ENCODE measurements at regions not wholly inside any gene's neighbourhood (a gene's known extent, or its start where the extent isn't known, plus 50 kb on each side); places are given as distances from the start of the nearest gene placed in this dataset.

DNA sequence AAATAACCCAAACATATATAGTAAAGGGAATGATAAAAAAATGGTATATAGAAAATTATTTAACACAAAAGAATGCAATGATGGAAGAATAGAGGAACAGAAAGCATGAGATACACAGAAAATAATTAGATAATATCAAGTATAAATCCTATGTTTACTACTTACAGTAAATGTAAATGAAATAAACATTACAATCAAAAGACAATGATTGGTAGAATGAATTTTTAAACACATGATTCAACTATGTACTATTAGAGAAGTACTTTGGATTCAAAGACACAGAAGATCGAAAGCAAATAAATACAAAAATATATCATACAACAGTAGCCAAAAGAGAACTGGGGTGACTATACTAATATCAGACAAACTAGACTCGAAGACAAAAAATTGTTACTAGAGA lies 97.6 kb upstream of the PARD3B start:
- Histone ChIP-seq H3K36me3 (ENCODE audit: insufficient read depth, insufficient read length, low read length) (no peaks in the 10 kb centered on the region), H3K9ac (ENCODE audit: insufficient read length, low read depth) (no peak overlapping the region), H3K9me3 (ENCODE audit: insufficient read depth, low read length) (no peaks in the 10 kb centered on the region), H3K4me3 (ENCODE audit: insufficient read length, low read depth) (no peak overlapping the region), H3K4me1 (ENCODE audit: insufficient read depth, insufficient read length) (no peaks in the 10 kb centered on the region), H3K27me3 (ENCODE audit: insufficient read depth, insufficient read length) (no peaks in the 10 kb centered on the region)
- no peak for DNase-seq (ENCODE audit: low read depth, low spot score)
- TF ChIP-seq ZNF274 (IDR thresholded peaks at IDR 0.05; ENCODE audit: low read depth, low read length) (no peak), SUZ12 (IDR thresholded peaks at IDR 0.05; ENCODE audit: extremely low read depth, insufficient read depth, insufficient read length) (no peak), YY1 (IDR thresholded peaks at IDR 0.05; ENCODE audit: insufficient read depth, insufficient read length) (no peak)

DNA sequence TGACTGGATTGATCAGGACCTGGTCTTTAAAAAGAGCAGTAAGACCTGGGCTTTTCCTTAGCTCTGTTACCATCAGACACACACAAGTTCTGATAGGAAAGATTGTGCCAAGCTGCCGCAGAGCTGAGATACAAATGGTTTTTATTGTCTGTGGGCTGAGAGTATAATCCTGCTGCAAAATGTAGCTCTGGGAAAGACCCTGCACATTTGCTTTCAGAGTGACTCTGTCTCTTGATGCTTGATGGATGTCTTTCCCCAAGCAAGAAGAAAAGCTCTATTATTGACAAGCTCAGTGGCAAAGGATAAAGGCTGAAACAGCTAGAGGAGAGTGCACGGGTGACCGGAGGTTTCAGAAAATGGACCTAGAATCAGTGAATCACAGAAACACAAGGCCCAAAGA lies 95.3 kb upstream of the PARD3B start:
- no peak for DNase-seq (ENCODE audit: low read depth, low spot score)
- H3K9ac ChIP-seq (ENCODE audit: insufficient read length, low read depth), result no peak overlapping the region
- no peak overlapping the region for H3K4me3 ChIP-seq (ENCODE audit: insufficient read length, low read depth)
- H3K9me3 ChIP-seq (ENCODE audit: insufficient read depth, low read length), result no peaks in the 10 kb centered on the region
- H3K27me3 ChIP-seq (ENCODE audit: insufficient read depth, insufficient read length), result no peaks in the 10 kb centered on the region
- H3K4me1 ChIP-seq (ENCODE audit: insufficient read depth, insufficient read length), result no peaks in the 10 kb centered on the region
- TF ChIP-seq YY1 (IDR thresholded peaks at IDR 0.05; ENCODE audit: insufficient read depth, insufficient read length), result no peak
- no peak for TF ChIP-seq SUZ12 (IDR thresholded peaks at IDR 0.05; ENCODE audit: extremely low read depth, insufficient read depth, insufficient read length)
- no peak for TF ChIP-seq ZNF274 (IDR thresholded peaks at IDR 0.05; ENCODE audit: low read depth, low read length)
- no peaks in the 10 kb centered on the region for H3K36me3 ChIP-seq (ENCODE audit: insufficient read depth, insufficient read length, low read length)

DNA sequence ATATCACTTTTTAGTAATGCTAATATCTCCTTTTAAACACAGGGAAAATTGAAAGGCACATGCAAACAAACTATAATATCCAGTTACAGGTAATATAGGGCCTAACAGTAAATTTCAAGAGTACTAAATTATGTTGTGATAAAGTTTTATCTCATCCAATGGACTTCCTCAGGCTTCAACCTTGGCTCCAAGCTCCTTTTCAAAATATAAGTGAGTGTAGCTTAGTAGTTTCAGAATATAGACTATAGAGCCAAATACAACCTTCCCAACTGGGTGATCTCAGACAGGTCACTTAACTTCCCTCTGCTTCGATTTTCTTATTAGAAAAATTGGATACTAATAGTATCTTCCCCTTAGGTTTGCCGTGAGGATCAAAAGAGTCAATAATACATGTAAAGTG lies 93.5 kb upstream of the PARD3B start:
- no peak overlapping the region for H3K4me3 ChIP-seq (ENCODE audit: insufficient read length, low read depth)
- no peak overlapping the region for H3K9ac ChIP-seq (ENCODE audit: insufficient read length, low read depth)
- TF ChIP-seq YY1 (IDR thresholded peaks at IDR 0.05; ENCODE audit: insufficient read depth, insufficient read length) (no peak), SUZ12 (IDR thresholded peaks at IDR 0.05; ENCODE audit: extremely low read depth, insufficient read depth, insufficient read length) (no peak), ZNF274 (IDR thresholded peaks at IDR 0.05; ENCODE audit: low read depth, low read length) (no peak)
- no peaks in the 10 kb centered on the region for H3K9me3 ChIP-seq (ENCODE audit: insufficient read depth, low read length)
- H3K4me1 ChIP-seq (ENCODE audit: insufficient read depth, insufficient read length), result no peaks in the 10 kb centered on the region
- no peaks in the 10 kb centered on the region for H3K27me3 ChIP-seq (ENCODE audit: insufficient read depth, insufficient read length)
- no peaks in the 10 kb centered on the region for H3K36me3 ChIP-seq (ENCODE audit: insufficient read depth, insufficient read length, low read length)
- no peak for DNase-seq (ENCODE audit: low read depth, low spot score)

DNA sequence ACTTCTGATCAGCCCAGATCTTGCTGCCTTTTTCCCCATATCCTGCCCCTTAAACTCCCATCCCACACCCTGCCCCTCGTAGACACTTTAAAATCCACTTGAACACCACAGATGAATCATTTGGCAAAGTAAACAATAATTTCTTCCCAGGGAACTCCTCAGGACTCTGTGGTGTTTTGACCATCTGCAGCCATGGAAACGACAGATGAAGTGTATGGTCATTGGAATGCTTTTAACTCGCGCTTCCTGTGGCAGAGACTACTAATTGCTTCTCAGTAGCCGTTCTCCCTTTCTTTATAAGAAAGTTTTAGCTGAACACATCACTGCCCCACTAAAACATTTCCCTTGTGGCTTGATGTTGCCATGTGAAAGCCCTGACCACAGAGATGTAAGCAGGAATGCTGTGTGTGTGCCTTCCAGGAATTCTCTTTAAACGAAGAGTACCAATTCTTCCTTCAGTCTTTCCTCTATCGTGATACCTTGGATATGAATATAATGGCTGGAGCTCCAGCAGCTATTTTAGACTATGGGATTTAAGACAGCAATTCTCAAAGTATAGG lies 92.7 kb upstream of the PARD3B start:
- Histone ChIP-seq H3K27me3 (ENCODE audit: insufficient read depth, insufficient read length) (no peaks in the 10 kb centered on the region), H3K9ac (ENCODE audit: insufficient read length, low read depth) (no peak overlapping the region), H3K36me3 (ENCODE audit: insufficient read depth, insufficient read length, low read length) (no peaks in the 10 kb centered on the region), H3K4me3 (ENCODE audit: insufficient read length, low read depth) (no peak overlapping the region), H3K9me3 (ENCODE audit: insufficient read depth, low read length) (no peaks in the 10 kb centered on the region), H3K4me1 (ENCODE audit: insufficient read depth, insufficient read length) (no peaks in the 10 kb centered on the region)
- DNase-seq (ENCODE audit: low read depth, low spot score), result peak; percentile 52
- TF ChIP-seq SUZ12 (IDR thresholded peaks at IDR 0.05; ENCODE audit: extremely low read depth, insufficient read depth, insufficient read length), result no peak
- TF ChIP-seq ZNF274 (IDR thresholded peaks at IDR 0.05; ENCODE audit: low read depth, low read length), result no peak
- TF ChIP-seq YY1 (IDR thresholded peaks at IDR 0.05; ENCODE audit: insufficient read depth, insufficient read length), result no peak

DNA sequence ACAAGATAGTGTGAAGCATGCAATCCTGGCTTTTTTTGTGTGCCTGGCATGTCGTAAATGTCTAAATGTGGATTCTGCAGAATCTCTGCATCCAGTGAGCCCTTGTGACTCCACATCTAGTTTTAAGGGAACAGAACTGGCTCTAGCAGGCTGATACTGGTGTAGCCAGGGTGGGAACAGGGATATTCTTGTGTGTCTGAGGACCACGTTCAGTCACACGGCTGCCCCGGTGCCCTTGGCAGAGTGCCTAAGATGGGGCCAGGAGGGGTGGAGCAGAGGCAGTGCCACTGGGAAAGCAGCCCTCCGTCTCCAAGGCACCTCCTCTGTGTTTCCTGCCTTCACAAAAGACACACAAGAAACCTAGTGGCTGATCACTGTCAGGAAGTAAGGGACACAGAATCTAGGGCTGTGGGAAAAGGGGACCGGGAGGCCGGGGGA lies 91.5 kb upstream of the PARD3B start:
- Histone ChIP-seq H3K9ac (ENCODE audit: insufficient read length, low read depth) (no peak overlapping the region), H3K4me1 (ENCODE audit: insufficient read depth, insufficient read length) (no peaks in the 10 kb centered on the region), H3K27me3 (ENCODE audit: insufficient read depth, insufficient read length) (no peaks in the 10 kb centered on the region), H3K4me3 (ENCODE audit: insufficient read length, low read depth) (no peak overlapping the region), H3K9me3 (ENCODE audit: insufficient read depth, low read length) (no peaks in the 10 kb centered on the region), H3K36me3 (ENCODE audit: insufficient read depth, insufficient read length, low read length) (no peaks in the 10 kb centered on the region)
- TF ChIP-seq ZNF274 (IDR thresholded peaks at IDR 0.05; ENCODE audit: low read depth, low read length), result no peak
- no peak for TF ChIP-seq SUZ12 (IDR thresholded peaks at IDR 0.05; ENCODE audit: extremely low read depth, insufficient read depth, insufficient read length)
- no peak for TF ChIP-seq YY1 (IDR thresholded peaks at IDR 0.05; ENCODE audit: insufficient read depth, insufficient read length)
- no peak for DNase-seq (ENCODE audit: low read depth, low spot score)

DNA sequence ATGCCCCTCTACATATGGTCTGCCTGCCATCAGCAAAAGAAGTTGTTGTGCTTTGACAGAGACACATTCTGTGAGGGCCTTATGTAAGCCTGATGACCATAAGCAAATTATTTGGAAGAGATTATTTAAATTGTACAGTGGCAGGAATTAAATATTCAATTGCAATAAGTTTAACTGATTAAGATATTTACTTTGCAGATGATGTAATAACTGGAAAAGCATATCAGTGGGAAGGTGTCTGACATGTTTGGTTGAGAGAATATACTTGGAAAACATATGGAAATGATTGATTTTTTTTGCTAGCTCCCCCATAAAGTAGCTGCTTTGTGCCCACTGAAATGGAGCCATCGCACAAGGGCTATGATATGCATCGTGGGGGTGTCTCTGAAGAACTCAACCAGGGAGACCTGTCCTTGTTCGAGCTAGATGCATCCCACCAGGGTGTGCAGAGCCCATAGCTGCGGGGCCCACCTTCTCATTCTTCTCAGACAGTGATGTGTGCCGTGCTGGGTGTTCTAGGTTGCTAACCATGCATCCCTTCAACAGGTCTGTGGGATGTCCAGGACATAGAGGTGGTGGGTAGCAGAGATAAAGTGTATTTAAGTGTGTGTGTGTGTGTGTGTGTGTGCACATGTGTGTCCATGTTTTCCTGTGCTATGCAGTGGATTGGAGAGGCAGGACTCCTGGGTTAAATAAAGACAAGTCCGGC lies 90.4 kb upstream of the PARD3B start:
- Histone ChIP-seq H3K27me3 (ENCODE audit: insufficient read depth, insufficient read length) (no peaks in the 10 kb centered on the region), H3K4me1 (ENCODE audit: insufficient read depth, insufficient read length) (no peaks in the 10 kb centered on the region), H3K9me3 (ENCODE audit: insufficient read depth, low read length) (no peaks in the 10 kb centered on the region), H3K36me3 (ENCODE audit: insufficient read depth, insufficient read length, low read length) (no peaks in the 10 kb centered on the region), H3K4me3 (ENCODE audit: insufficient read length, low read depth) (no peak overlapping the region), H3K9ac (ENCODE audit: insufficient read length, low read depth) (no peak overlapping the region)
- DNase-seq (ENCODE audit: low read depth, low spot score), result no peak
- no peak for TF ChIP-seq ZNF274 (IDR thresholded peaks at IDR 0.05; ENCODE audit: low read depth, low read length)
- no peak for TF ChIP-seq YY1 (IDR thresholded peaks at IDR 0.05; ENCODE audit: insufficient read depth, insufficient read length)
- no peak for TF ChIP-seq SUZ12 (IDR thresholded peaks at IDR 0.05; ENCODE audit: extremely low read depth, insufficient read depth, insufficient read length)

DNA sequence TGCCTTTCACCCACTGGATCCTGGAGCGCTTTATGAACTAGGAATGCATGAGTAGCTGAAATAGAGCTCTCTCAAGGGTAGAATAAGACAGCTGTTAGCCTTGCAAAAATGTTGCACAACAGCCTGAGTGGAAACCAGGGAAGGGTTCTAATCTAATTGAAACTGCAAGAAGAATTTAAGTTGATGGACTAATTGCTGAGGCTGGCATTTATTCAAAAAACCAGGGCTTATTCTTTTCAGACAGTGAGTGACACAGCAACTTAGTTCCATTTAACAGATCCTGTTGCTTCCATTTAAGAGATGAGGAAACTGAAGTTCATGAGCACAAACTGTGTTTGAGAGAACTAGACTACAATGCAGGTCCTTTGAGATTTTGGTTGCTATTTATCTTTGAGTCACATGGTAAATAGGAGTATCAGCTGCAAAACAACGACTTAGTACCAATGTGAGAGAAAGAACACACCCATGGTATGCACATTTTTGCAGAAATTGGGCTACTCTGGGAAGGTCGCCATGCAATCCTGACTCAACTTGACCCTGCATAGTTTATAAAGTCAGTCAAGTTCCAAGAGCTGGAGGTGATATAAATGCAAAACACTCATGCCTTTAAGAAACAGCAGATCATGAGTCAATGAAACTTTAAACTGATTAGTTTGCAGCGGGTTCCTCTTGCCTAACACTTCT lies 76.4 kb upstream of the PARD3B start:
- Histone ChIP-seq H3K27me3 (ENCODE audit: insufficient read depth, insufficient read length) (no peaks in the 10 kb centered on the region), H3K9me3 (ENCODE audit: insufficient read depth, low read length) (no peaks in the 10 kb centered on the region), H3K4me3 (ENCODE audit: insufficient read length, low read depth) (no peak overlapping the region), H3K9ac (ENCODE audit: insufficient read length, low read depth) (no peak overlapping the region), H3K4me1 (ENCODE audit: insufficient read depth, insufficient read length) (no peaks in the 10 kb centered on the region), H3K36me3 (ENCODE audit: insufficient read depth, insufficient read length, low read length) (no peaks in the 10 kb centered on the region)
- TF ChIP-seq YY1 (IDR thresholded peaks at IDR 0.05; ENCODE audit: insufficient read depth, insufficient read length), result no peak
- TF ChIP-seq SUZ12 (IDR thresholded peaks at IDR 0.05; ENCODE audit: extremely low read depth, insufficient read depth, insufficient read length), result no peak
- no peak for TF ChIP-seq ZNF274 (IDR thresholded peaks at IDR 0.05; ENCODE audit: low read depth, low read length)
- DNase-seq (ENCODE audit: low read depth, low spot score), result no peak

Measured in NT2/D1 (cell line).